ENCODE measurements at regions not wholly inside any gene's neighbourhood (a gene's known extent, or its start where the extent isn't known, plus 50 kb on each side); places are given as distances from the start of the nearest gene placed in this dataset.

DNA sequence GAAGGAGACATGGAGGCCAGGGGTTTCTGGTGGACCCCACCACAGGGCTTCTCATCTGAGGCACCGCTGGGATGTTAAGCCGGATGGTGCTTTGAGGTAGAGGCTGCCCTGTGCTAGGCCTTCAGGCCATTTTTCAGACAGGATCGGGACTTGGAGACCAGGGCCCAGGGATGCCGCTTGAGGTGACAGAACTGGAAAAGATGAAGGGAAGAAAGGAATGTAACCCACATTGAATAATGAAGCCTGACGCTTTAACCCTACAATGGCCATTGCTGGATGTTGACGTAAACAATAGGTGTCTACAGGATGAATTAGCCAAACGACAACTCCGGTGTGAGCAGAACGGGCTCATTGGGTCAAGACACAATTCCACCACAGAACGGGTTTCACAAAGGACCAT lies 62.5 kb downstream of the CEBPB start:
- Histone ChIP-seq H3K4me3 (ENCODE audit: low read length in 3 of 3) (no peak overlapping the region), H3K4me1 (ENCODE audit: control insufficient read depth in 2 of 3, insufficient read depth in 2 of 3, low read depth in 1 of 3, low read length in 3 of 3) (no peaks in the 10 kb centered on the region), H3K9me3 (ENCODE audit: control insufficient read depth in 2 of 3, insufficient read depth in 1 of 3, low read length in 3 of 3) (no peaks in the 10 kb centered on the region), H3K27me3 (ENCODE audit: control insufficient read depth, insufficient read depth, low read length) (no peaks in the 10 kb centered on the region), H3K36me3 (ENCODE audit: control insufficient read depth in 2 of 3, insufficient read depth in 3 of 3, low read length in 3 of 3) (no peaks in the 10 kb centered on the region), H3K9ac (ENCODE audit: low read length in 3 of 3) (no peak overlapping the region), H3K27ac (ENCODE audit: low read depth in 2 of 2, low read length in 2 of 2) (no peak overlapping the region)
- no peak for FAIRE-seq
- TF ChIP-seq, protein P1, sequence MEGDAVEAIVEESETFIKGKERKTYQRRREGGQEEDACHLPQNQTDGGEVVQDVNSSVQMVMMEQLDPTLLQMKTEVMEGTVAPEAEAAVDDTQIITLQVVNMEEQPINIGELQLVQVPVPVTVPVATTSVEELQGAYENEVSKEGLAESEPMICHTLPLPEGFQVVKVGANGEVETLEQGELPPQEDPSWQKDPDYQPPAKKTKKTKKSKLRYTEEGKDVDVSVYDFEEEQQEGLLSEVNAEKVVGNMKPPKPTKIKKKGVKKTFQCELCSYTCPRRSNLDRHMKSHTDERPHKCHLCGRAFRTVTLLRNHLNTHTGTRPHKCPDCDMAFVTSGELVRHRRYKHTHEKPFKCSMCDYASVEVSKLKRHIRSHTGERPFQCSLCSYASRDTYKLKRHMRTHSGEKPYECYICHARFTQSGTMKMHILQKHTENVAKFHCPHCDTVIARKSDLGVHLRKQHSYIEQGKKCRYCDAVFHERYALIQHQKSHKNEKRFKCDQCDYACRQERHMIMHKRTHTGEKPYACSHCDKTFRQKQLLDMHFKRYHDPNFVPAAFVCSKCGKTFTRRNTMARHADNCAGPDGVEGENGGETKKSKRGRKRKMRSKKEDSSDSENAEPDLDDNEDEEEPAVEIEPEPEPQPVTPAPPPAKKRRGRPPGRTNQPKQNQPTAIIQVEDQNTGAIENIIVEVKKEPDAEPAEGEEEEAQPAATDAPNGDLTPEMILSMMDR (IDR thresholded peaks at IDR 0.05; ENCODE audit: borderline replicate concordance, extremely low read depth, insufficient read depth) = no peak
- DNase-seq = peak in 1 of 5 donors; percentile 35
- intact Hi-C loops (cut with DNase I) = no loop called here

DNA sequence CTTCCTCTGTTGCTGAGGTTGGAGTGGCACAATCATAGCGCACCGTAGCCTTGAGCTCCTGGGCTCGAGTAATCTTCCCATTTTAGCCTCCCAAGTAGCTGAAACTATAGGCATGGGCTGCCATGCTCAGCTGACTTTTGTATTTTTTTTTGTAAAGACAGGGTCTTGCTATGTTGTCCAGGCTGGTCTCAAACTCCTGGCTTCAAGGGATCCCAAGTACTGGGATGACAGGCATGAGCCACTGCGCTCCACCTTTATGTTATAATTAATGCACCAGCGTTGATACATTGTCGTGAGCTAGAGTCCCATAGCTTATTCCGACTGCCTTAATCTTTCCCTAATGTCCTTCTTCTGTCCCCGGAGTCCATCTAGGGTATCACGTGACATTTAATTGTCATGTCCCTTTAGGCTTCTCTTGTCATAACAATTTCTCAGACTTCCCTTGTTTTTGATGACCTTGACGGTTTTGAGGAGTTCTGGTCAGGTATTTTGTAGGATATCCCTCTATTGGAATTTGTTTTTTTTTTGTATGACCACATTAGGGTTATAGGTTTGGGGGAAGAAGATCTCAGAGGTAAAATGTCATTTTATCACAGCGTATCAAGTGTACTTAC lies 63.9 kb downstream of the CEBPB start:
- H3K4me1 ChIP-seq (ENCODE audit: control insufficient read depth in 2 of 3, insufficient read depth in 2 of 3, low read depth in 1 of 3, low read length in 3 of 3) = no peaks in the 10 kb centered on the region
- H3K4me3 ChIP-seq (ENCODE audit: low read length in 3 of 3) = no peak overlapping the region
- no peaks in the 10 kb centered on the region for H3K27me3 ChIP-seq (ENCODE audit: control insufficient read depth, insufficient read depth, low read length)
- intact Hi-C loops (cut with DNase I) = no loop called here
- no peaks in the 10 kb centered on the region for H3K36me3 ChIP-seq (ENCODE audit: control insufficient read depth in 2 of 3, insufficient read depth in 3 of 3, low read length in 3 of 3)
- H3K9me3 ChIP-seq (ENCODE audit: control insufficient read depth in 2 of 3, insufficient read depth in 1 of 3, low read length in 3 of 3) = no peaks in the 10 kb centered on the region
- no peak overlapping the region for H3K9ac ChIP-seq (ENCODE audit: low read length in 3 of 3)
- H3K27ac ChIP-seq (ENCODE audit: low read depth in 2 of 2, low read length in 2 of 2) = no peak overlapping the region
- FAIRE-seq = no peak
- no peak for DNase-seq
- TF ChIP-seq, protein P1 (IDR thresholded peaks at IDR 0.05; ENCODE audit: borderline replicate concordance, extremely low read depth, insufficient read depth) = no peak

DNA sequence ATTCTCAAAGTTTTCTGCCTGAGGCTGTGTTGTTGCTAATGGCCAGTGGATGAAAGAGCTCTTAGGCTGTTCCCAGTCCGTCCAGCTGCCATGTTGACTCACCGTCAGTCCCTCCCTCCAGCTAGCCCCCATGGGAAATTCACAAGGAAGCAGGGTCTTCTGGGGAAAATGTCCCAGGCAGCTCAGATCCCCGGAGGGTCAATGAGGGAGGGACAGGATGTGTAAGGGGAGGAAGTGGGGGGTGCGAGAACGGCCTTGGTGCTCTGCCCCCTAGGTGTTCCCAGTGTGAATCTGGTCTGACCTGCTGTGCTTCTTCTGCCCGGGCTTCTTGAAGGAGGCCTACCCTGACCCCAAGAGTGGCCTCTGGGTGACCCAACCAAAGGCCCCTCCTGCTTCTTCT lies 65.9 kb downstream of the CEBPB start:
- H3K36me3 ChIP-seq (ENCODE audit: control insufficient read depth in 2 of 3, insufficient read depth in 3 of 3, low read length in 3 of 3) = no peaks in the 10 kb centered on the region
- no peaks in the 10 kb centered on the region for H3K27me3 ChIP-seq (ENCODE audit: control insufficient read depth, insufficient read depth, low read length)
- no peak for FAIRE-seq
- TF ChIP-seq, protein P1 (IDR thresholded peaks at IDR 0.05; ENCODE audit: borderline replicate concordance, extremely low read depth, insufficient read depth) = no peak
- no peak overlapping the region for H3K4me3 ChIP-seq (ENCODE audit: low read length in 3 of 3)
- H3K9me3 ChIP-seq (ENCODE audit: control insufficient read depth in 2 of 3, insufficient read depth in 1 of 3, low read length in 3 of 3) = no peaks in the 10 kb centered on the region
- no peaks in the 10 kb centered on the region for H3K4me1 ChIP-seq (ENCODE audit: control insufficient read depth in 2 of 3, insufficient read depth in 2 of 3, low read depth in 1 of 3, low read length in 3 of 3)
- intact Hi-C loops (cut with DNase I) = no loop called here
- no peak overlapping the region for H3K9ac ChIP-seq (ENCODE audit: low read length in 3 of 3)
- no peak overlapping the region for H3K27ac ChIP-seq (ENCODE audit: low read depth in 2 of 2, low read length in 2 of 2)
- DNase-seq = peak in 1 of 5 donors; percentile 39

DNA sequence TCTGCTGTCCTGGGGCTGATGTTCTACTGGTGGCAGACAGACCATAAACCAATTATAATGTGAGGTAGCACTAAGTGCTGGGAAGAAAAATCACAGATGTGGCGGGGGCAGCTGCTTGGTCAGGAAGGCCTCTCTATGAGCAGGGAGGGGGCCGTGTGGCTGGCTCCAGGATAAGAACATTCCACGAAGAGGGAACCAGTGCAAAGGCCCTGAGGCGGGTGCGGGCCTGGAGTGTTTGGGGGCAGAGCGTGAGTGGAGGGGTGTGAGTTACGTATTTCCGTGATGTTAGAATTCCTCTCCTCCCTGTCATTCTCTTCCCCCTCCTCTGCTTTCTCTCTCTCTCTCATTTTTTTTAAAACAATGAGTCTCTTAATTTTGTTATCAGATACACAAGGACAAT lies 67.2 kb downstream of the CEBPB start:
- TF ChIP-seq, protein P1 (IDR thresholded peaks at IDR 0.05; ENCODE audit: borderline replicate concordance, extremely low read depth, insufficient read depth) = no peak
- Histone ChIP-seq H3K36me3 (ENCODE audit: control insufficient read depth in 2 of 3, insufficient read depth in 3 of 3, low read length in 3 of 3) (no peaks in the 10 kb centered on the region), H3K27me3 (ENCODE audit: control insufficient read depth, insufficient read depth, low read length) (no peaks in the 10 kb centered on the region), H3K9me3 (ENCODE audit: control insufficient read depth in 2 of 3, insufficient read depth in 1 of 3, low read length in 3 of 3) (no peaks in the 10 kb centered on the region), H3K9ac (ENCODE audit: low read length in 3 of 3) (no peak overlapping the region), H3K4me1 (ENCODE audit: control insufficient read depth in 2 of 3, insufficient read depth in 2 of 3, low read depth in 1 of 3, low read length in 3 of 3) (no peaks in the 10 kb centered on the region), H3K27ac (ENCODE audit: low read depth in 2 of 2, low read length in 2 of 2) (no peak overlapping the region), H3K4me3 (ENCODE audit: low read length in 3 of 3) (no peak overlapping the region)
- no peak for DNase-seq
- no peak for FAIRE-seq
- intact Hi-C loops (cut with DNase I) = no loop called here

Data from kidney (tissue), 13 donors.